GM12892 (cell line): ENCODE measurements at regions not wholly inside any gene's neighbourhood (a gene's known extent, or its start where the extent isn't known, plus 50 kb on each side); places are given as distances from the start of the nearest gene placed in this dataset.

Experiments
- POLR2A ChIP-seq: IDR thresholded peaks from 2 replicates; pipeline ENCODE4 v1.6.1; 2011; ENCODE audit warnings: low read depth, low read length, control low read depth
- POLR2AphosphoS5 ChIP-seq: IDR thresholded peaks from 2 replicates; pipeline ENCODE4 v1.6.1; 2011; ENCODE audit warnings: low read depth, low read length, control low read depth

GRCh38 chr1:181397845-181398244 is 85.5 kb upstream of the CACNA1E start:
- no peak for TF ChIP-seq POLR2AphosphoS5
- no peak for TF ChIP-seq POLR2A
